ENCODE measurements at regions not wholly inside any gene's neighbourhood (a gene's known extent, or its start where the extent isn't known, plus 50 kb on each side); places are given as distances from the start of the nearest gene placed in this dataset.

DNA sequence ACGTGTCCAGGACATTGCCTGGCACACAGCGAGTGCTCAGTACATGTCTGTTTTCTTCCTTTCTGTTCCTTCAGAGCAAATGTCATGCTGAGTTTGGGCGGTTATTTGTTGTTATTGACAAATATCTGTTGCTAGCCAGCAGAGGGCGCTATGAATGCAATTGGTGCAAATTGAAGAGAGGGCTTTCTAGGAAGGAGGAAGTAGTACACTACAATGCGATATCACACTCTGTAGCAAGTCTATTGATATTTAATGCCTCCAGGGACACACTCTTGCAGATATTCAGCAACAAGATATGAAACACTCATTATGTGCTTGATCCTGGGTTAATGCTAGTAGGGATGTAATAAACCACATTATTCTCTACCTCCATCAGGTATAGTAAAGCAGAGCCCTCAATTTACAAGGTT lies 267.3 kb upstream of the SRRM4 start:
- no peak overlapping the region for H3K4me2 ChIP-seq (ENCODE audit: insufficient read depth, low read length)
- no peak for DNase-seq (ENCODE audit: insufficient read length, low spot score, missing footprints)

DNA sequence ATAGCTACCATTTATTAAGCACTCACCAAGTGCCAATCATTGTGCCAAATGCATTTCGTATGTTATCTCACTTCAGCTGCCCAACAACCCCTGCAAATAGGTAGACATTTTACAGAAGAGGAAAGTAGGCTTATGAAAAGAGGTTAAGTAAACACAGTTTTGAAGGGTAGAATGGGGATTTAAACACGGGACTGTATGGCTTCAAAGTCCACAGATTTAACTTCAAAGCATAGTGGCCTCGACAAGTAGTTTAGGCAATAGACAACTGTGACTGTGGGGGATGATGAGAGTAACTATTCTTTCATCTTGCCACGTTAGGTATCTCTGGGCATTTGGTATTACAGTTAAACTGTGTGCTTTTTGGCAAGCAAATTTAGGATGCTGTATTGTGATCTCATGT lies 266.8 kb upstream of the SRRM4 start:
- Histone ChIP-seq H3K9me3 (ENCODE audit: low read depth, low read length) (no peaks in the 10 kb centered on the region), H3K27ac (ENCODE audit: low read depth, low read length) (no peak overlapping the region)
- TF ChIP-seq, protein P1, sequence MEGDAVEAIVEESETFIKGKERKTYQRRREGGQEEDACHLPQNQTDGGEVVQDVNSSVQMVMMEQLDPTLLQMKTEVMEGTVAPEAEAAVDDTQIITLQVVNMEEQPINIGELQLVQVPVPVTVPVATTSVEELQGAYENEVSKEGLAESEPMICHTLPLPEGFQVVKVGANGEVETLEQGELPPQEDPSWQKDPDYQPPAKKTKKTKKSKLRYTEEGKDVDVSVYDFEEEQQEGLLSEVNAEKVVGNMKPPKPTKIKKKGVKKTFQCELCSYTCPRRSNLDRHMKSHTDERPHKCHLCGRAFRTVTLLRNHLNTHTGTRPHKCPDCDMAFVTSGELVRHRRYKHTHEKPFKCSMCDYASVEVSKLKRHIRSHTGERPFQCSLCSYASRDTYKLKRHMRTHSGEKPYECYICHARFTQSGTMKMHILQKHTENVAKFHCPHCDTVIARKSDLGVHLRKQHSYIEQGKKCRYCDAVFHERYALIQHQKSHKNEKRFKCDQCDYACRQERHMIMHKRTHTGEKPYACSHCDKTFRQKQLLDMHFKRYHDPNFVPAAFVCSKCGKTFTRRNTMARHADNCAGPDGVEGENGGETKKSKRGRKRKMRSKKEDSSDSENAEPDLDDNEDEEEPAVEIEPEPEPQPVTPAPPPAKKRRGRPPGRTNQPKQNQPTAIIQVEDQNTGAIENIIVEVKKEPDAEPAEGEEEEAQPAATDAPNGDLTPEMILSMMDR (IDR thresholded peaks at IDR 0.05; ENCODE audit: extremely low read depth, low read depth, low read length): no peak

More for the DNA sequence above, 267.3 kb upstream of the SRRM4 start:
- Histone ChIP-seq H3K27ac (ENCODE audit: low read depth, low read length) (no peak overlapping the region), H3K27me3 (ENCODE audit: insufficient read depth, low read length) (no peaks in the 10 kb centered on the region), H3K4me1 (ENCODE audit: insufficient read depth, low read length) (no peaks in the 10 kb centered on the region), H3K4me3 (ENCODE audit: insufficient read depth, low read length) (no peak overlapping the region), H3K36me3 (ENCODE audit: insufficient read depth, low read length) (no peaks in the 10 kb centered on the region), H3K9me3 (ENCODE audit: low read depth, low read length) (no peaks in the 10 kb centered on the region), H2AFZ (ENCODE audit: low read length) (no peak overlapping the region), H3K79me2 (ENCODE audit: insufficient read depth, low read length) (no peaks in the 10 kb centered on the region), H4K20me1 (ENCODE audit: insufficient read depth, low read length) (no peaks in the 10 kb centered on the region)
- TF ChIP-seq, protein P1 (IDR thresholded peaks at IDR 0.05; ENCODE audit: extremely low read depth, low read depth, low read length): no peak

DNA sequence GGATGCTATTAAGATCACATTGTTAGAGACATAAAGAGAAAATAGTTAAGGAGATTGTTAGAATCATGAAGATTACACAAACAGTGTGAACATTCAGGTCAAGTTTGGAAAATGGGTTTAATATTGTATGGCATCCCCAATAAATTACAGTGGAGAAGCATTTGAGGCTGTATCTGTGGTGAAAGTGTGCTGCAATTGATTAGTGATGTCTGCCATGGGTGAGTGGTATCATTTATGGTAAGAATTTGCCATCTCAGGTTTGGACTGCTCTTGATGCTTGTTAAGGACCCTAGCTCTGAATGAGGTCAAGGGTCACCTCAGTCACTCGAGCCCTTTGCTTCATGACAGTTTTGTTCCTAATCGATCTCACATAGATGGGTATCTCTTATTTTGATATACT lies 265.7 kb upstream of the SRRM4 start:
- Histone ChIP-seq H3K27me3 (ENCODE audit: insufficient read depth, low read length) (no peaks in the 10 kb centered on the region), H3K4me3 (ENCODE audit: insufficient read depth, low read length) (no peak overlapping the region), H4K20me1 (ENCODE audit: insufficient read depth, low read length) (no peaks in the 10 kb centered on the region), H3K9me3 (ENCODE audit: low read depth, low read length) (no peaks in the 10 kb centered on the region), H3K27ac (ENCODE audit: low read depth, low read length) (no peak overlapping the region), H3K4me2 (ENCODE audit: insufficient read depth, low read length) (no peak overlapping the region), H3K4me1 (ENCODE audit: insufficient read depth, low read length) (no peaks in the 10 kb centered on the region), H3K36me3 (ENCODE audit: insufficient read depth, low read length) (no peaks in the 10 kb centered on the region), H3K79me2 (ENCODE audit: insufficient read depth, low read length) (no peaks in the 10 kb centered on the region), H2AFZ (ENCODE audit: low read length) (no peak overlapping the region)
- DNase-seq (ENCODE audit: insufficient read length, low spot score, missing footprints): no peak
- TF ChIP-seq, protein P1 (IDR thresholded peaks at IDR 0.05; ENCODE audit: extremely low read depth, low read depth, low read length): no peak

More for the DNA sequence above, 266.8 kb upstream of the SRRM4 start:
- no peaks in the 10 kb centered on the region for H4K20me1 ChIP-seq (ENCODE audit: insufficient read depth, low read length)
- H3K4me3 ChIP-seq (ENCODE audit: insufficient read depth, low read length): no peak overlapping the region
- H2AFZ ChIP-seq (ENCODE audit: low read length): no peak overlapping the region
- H3K4me1 ChIP-seq (ENCODE audit: insufficient read depth, low read length): no peaks in the 10 kb centered on the region
- H3K36me3 ChIP-seq (ENCODE audit: insufficient read depth, low read length): no peaks in the 10 kb centered on the region
- DNase-seq (ENCODE audit: insufficient read length, low spot score, missing footprints): no peak
- H3K79me2 ChIP-seq (ENCODE audit: insufficient read depth, low read length): no peaks in the 10 kb centered on the region
- H3K27me3 ChIP-seq (ENCODE audit: insufficient read depth, low read length): no peaks in the 10 kb centered on the region
- H3K4me2 ChIP-seq (ENCODE audit: insufficient read depth, low read length): no peak overlapping the region

DNA sequence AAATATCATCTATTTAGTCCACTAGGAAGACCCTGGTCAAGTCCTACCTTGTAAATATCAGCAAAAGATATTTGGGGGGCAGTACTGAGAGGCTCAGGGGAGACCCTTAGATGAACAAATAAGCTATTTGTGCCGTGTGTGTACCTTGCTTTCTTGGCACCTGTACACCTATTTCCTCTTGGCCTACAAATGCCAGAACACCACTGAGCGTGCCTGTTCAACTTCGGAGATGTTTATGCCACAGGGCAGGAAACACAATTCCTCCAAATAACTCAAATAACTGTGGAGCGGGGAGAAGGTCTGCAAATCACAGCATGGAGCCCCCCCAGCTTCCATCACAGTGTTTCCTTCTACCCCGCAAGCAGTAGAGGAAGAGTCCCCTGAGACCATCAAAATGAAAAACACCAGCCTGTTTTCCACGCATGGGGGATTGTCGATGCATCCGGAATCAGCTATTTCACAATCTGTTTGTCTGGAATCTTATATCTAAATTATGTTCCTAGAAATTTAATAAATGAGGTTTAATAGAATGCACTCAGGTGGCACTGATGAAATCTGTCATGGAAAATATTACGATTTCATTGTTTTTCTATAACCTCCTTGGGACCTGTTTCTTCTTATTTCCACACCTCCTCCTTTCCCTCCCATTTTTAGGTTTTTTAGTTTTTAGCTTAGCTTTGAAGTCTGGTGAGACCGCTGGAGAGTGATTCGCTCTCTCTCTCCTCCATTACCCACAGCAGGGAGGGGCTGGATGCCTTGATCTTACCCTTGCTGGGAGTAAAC lies 254.0 kb upstream of the SRRM4 start:
- Histone ChIP-seq H3K36me3 (ENCODE audit: insufficient read depth, low read length) (no peaks in the 10 kb centered on the region), H3K4me1 (ENCODE audit: insufficient read depth, low read length) (no peaks in the 10 kb centered on the region), H3K27ac (ENCODE audit: low read depth, low read length) (no peak overlapping the region), H4K20me1 (ENCODE audit: insufficient read depth, low read length) (no peaks in the 10 kb centered on the region), H3K4me3 (ENCODE audit: insufficient read depth, low read length) (no peak overlapping the region), H3K9me3 (ENCODE audit: low read depth, low read length) (no peaks in the 10 kb centered on the region), H3K27me3 (ENCODE audit: insufficient read depth, low read length) (no peaks in the 10 kb centered on the region), H3K4me2 (ENCODE audit: insufficient read depth, low read length) (no peak overlapping the region), H2AFZ (ENCODE audit: low read length) (no peak overlapping the region), H3K79me2 (ENCODE audit: insufficient read depth, low read length) (no peaks in the 10 kb centered on the region)
- TF ChIP-seq, protein P1 (IDR thresholded peaks at IDR 0.05; ENCODE audit: extremely low read depth, low read depth, low read length): no peak
- no peak for DNase-seq (ENCODE audit: insufficient read length, low spot score, missing footprints)
